Osteoblast (primary cell): ENCODE measurements at regions not wholly inside any gene's neighbourhood (a gene's known extent, or its start where the extent isn't known, plus 50 kb on each side); places are given as distances from the start of the nearest gene placed in this dataset.
"Not testable (repeated sequence)": the region's sequence is repeated elsewhere in the genome, so short reads cannot be mapped to it uniquely, and the experiment has no call there.

Experiments used
- DNase-seq: peaks from one replicate; pipeline ENCODE4 v3.0.0; 2011; ENCODE audit warnings: low spot score, mixed read lengths; ENCODE audit not compliant: insufficient read length; ENCODE audit errors: missing footprints
- H2AFZ ChIP-seq: 2 replicates; pipeline ENCODE4 v1.6.0; 2011; ENCODE audit warnings: mild to moderate bottlenecking, low read length
- H3K27ac ChIP-seq: 2 replicates; pipeline ENCODE4 v1.5.1; 2011; ENCODE audit warnings: mild to moderate bottlenecking, low read depth, low read length, moderate library complexity
- H3K27me3 ChIP-seq: 2 replicates; pipeline ENCODE4 v1.6.0; 2012; ENCODE audit warnings: mild to moderate bottlenecking, control low read depth, inconsistent platforms, low read length, moderate library complexity; ENCODE audit not compliant: insufficient read depth
- H3K36me3 ChIP-seq: 2 replicates; pipeline ENCODE4 v1.5.1; 2011; ENCODE audit warnings: mild to moderate bottlenecking, low read length, control low read depth, moderate library complexity; ENCODE audit not compliant: insufficient read depth
- H3K4me1 ChIP-seq: 2 replicates; pipeline ENCODE4 v1.5.1; 2011; ENCODE audit warnings: mild to moderate bottlenecking, low read length, control low read depth, moderate library complexity; ENCODE audit not compliant: insufficient read depth
- H3K4me2 ChIP-seq: 2 replicates; pipeline ENCODE4 v1.6.0; 2011; ENCODE audit warnings: mild to moderate bottlenecking, low read length; ENCODE audit not compliant: insufficient read depth
- H3K4me3 ChIP-seq: fragments of 200-600 bp; sonication (generic); 3 replicates; pipeline ENCODE4 v1.5.1; 2012; ENCODE audit warnings: mild to moderate bottlenecking, low read length, inconsistent platforms; ENCODE audit not compliant: insufficient read depth
- H3K79me2 ChIP-seq: 2 replicates; pipeline ENCODE4 v1.6.0; 2012; ENCODE audit warnings: mild to moderate bottlenecking, low read length, control low read depth, inconsistent platforms; ENCODE audit not compliant: insufficient read depth
- H3K9me3 ChIP-seq: 2 replicates; pipeline ENCODE4 v1.5.1; 2011; ENCODE audit warnings: low read depth, low read length, control low read depth
- H4K20me1 ChIP-seq: 2 replicates; pipeline ENCODE4 v1.6.0; 2012; ENCODE audit warnings: mild to moderate bottlenecking, low read length, control low read depth; ENCODE audit not compliant: insufficient read depth
- TF ChIP-seq, protein P1 (sequence below): IDR thresholded peaks from 2 replicates; pipeline ENCODE4 v1.5.1; 2011; ENCODE audit warnings: mild to moderate bottlenecking, low read depth, low read length, moderate library complexity; ENCODE audit errors: extremely low read depth

DNA sequence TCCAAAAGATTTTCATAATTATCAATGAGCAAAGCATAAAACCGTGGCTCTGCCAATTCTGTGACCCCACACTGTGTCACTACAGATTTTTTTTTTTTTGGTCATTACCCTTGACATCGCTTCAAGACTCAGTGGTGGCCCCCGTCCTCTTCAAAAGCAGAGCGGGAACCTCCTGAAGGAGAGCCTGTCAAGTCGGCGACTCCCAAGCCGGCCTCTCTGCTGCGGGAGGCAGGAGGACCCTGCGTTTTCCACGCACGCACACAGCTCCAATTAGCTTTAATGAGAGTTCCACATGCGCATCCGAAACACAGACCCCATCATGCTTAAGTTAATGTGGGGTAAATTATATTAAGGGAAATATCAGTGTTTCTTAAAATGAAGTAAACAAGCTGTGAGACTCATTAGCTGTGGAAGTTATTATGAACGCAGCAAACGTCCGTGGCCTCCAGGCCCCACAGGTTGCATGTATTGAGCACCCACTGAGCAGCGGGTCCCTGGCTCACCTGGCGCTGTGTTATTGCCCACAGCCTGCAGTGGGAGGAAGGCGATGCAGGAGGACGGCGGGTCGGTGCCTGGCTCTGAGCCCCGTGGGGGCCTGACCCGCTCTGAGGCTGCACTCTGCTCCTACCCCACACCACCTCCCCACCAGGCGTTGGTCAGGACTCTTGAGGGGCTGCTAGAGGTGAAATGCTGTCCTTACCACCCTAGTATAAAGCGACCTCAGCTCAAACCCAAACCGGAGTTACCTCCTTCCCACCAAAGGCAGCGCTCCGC lies 181.0 kb upstream of the SALL3 start:
- Histone ChIP-seq H3K4me2 (no peak overlapping the region), H3K27ac (no peak overlapping the region), H3K4me3 (no peak overlapping the region), H3K9me3 (no peaks in the 10 kb centered on the region), H3K79me2 (no peaks in the 10 kb centered on the region), H3K27me3 (no peaks in the 10 kb centered on the region), H4K20me1 (no peaks in the 10 kb centered on the region), H2AFZ (no peak overlapping the region), H3K36me3 (no peaks in the 10 kb centered on the region), H3K4me1 (no peaks in the 10 kb centered on the region)
- TF ChIP-seq, protein P1, sequence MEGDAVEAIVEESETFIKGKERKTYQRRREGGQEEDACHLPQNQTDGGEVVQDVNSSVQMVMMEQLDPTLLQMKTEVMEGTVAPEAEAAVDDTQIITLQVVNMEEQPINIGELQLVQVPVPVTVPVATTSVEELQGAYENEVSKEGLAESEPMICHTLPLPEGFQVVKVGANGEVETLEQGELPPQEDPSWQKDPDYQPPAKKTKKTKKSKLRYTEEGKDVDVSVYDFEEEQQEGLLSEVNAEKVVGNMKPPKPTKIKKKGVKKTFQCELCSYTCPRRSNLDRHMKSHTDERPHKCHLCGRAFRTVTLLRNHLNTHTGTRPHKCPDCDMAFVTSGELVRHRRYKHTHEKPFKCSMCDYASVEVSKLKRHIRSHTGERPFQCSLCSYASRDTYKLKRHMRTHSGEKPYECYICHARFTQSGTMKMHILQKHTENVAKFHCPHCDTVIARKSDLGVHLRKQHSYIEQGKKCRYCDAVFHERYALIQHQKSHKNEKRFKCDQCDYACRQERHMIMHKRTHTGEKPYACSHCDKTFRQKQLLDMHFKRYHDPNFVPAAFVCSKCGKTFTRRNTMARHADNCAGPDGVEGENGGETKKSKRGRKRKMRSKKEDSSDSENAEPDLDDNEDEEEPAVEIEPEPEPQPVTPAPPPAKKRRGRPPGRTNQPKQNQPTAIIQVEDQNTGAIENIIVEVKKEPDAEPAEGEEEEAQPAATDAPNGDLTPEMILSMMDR, result no peak
- DNase-seq, result no peak

DNA sequence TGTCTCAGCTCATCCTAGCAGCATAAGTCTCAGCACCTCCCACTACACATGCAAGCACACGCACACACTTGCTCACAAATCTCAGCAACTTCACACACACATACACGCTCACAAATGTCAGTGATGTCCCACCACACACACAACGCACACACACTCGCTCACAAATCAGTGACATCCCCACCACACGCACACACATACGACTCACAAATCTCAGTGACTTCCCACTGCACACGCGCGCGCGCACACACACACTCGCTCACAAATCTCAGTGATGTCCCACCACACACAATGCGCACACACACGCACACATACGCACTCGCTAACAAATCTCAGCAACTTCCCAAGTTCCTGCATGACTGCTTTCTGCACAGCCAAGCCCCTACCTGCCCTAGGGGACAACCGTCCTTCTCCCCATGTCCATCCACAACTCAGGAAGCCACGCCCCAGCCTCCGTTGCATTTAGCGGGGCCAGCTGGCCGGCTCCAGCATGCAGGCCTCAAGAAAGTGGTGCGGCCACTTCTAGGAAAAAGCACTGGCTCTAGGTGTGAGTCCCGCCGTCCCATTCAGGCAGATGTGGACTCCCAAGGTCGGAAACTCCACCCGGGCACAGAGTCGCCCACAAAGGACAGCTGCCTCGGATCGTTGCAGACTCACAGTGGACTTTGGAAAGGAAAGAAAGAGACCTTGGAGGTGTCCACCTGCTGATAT lies 180.1 kb upstream of the SALL3 start:
- Histone ChIP-seq H3K4me1 (no peaks in the 10 kb centered on the region), H3K79me2 (no peaks in the 10 kb centered on the region), H3K27me3 (no peaks in the 10 kb centered on the region), H3K9me3 (no peaks in the 10 kb centered on the region), H3K27ac (no peak overlapping the region), H2AFZ (no peak overlapping the region), H3K4me2 (no peak overlapping the region), H3K4me3 (no peak overlapping the region), H4K20me1 (no peaks in the 10 kb centered on the region), H3K36me3 (no peaks in the 10 kb centered on the region)
- TF ChIP-seq, protein P1, result no peak
- peak; percentile 18 for DNase-seq

DNA sequence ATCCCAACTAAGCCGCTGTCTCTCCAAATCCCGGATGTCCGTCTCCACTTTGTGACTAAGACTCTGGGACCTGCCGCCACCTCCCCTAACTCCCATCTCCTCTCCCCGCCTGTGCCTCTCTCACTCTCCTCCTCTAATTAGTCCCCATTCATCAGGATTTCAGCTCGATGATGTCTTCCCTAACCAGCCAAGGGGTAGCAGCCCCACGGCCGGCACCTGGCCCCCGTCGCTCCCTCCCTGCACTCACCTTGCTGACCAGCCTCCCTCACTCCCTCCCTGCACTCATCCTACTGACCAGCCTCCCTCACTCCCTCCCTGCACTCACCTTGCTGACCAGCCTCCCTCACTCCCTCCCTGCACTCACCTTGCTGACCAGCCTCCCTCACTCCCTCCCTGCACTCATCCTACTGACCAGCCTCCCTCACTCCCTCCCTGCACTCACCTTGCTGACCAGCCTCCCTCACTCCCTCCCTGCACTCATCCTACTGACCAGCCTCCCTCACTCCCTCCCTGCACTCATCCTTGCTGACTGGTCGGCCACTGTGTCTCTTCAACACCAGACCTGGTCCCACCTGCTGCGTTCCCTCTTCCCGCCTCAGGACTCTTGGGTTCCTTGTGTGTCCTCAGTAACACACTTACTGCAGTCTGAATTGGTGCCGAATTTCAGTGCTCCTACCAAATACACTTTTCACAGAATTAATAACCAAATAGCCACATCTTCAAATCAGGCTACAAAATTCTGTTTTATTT lies 179.3 kb upstream of the SALL3 start:
- H3K27me3 ChIP-seq, H3K27ac ChIP-seq, H3K9me3 ChIP-seq, H4K20me1 ChIP-seq, H3K4me1 ChIP-seq, H3K36me3 ChIP-seq, H3K79me2 ChIP-seq, H2AFZ ChIP-seq, H3K4me3 ChIP-seq, H3K4me2 ChIP-seq: not testable (repeated sequence)
- peak; percentile 59 for DNase-seq

DNA sequence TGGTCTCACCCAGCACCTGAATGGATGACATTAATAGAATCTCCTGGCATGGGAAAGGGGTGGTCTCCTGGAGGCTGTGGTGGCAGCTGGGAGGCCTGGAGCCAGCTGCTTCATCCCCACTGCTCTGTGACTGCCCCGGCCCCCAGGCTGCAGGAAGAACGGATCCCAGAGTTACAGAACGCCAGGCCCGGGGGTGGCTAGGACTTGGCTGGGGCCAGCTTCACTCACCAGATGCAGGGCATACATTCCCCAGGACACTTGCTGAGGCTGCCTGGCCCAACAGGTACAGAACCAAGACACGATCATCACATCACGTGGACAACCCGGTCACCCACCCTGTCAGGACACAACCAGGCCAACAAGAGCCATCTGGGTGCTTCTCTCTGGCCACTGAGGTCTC lies 178.6 kb upstream of the SALL3 start:
- Histone ChIP-seq H3K4me2 (no peak overlapping the region), H3K4me3 (no peak overlapping the region), H3K36me3 (no peaks in the 10 kb centered on the region), H3K27ac (no peak overlapping the region), H3K9me3 (no peaks in the 10 kb centered on the region), H3K79me2 (no peaks in the 10 kb centered on the region), H4K20me1 (no peaks in the 10 kb centered on the region), H3K4me1 (no peaks in the 10 kb centered on the region), H2AFZ (no peak overlapping the region), H3K27me3 (no peaks in the 10 kb centered on the region)
- DNase-seq, result peak; percentile 25
- TF ChIP-seq, protein P1, result no peak
